Suprapubic skin (tissue), 4 donors: ENCODE measurements at regions not wholly inside any gene's neighbourhood (a gene's known extent, or its start where the extent isn't known, plus 50 kb on each side); places are given as distances from the start of the nearest gene placed in this dataset.

Experiments used
- CTCF ChIP-seq, 2 donors: fragments of 200-600 bp in 1 of 2; fragments of 450-650 bp in 1 of 2; sonication (generic) in 1 of 2; IDR thresholded peaks; one replicate each; pipeline ENCODE4 v1.5.1; 2016 to 2019; ENCODE audit warnings: antibody characterized with exemption in 2 of 2, mild to moderate bottlenecking in 1 of 2, moderate library complexity in 1 of 2
- POLR2A ChIP-seq, 2 donors: fragments of 450-650 bp; IDR thresholded peaks; one replicate each; pipeline ENCODE4 v1.6.1; 2017; ENCODE audit warnings: antibody characterized with exemption in 2 of 2, mild to moderate bottlenecking in 2 of 2, moderate library complexity in 2 of 2
- POLR2AphosphoS5 ChIP-seq, 3 donors: sonication (generic); formaldehyde crosslinking; IDR thresholded peaks; one replicate each; pipeline ENCODE4 v1.6.1; 2017; ENCODE audit warnings: antibody characterized with exemption in 3 of 3

GRCh38 chr14:66244834-66245233 is 241.3 kb upstream of the CCDC196 start:
- TF ChIP-seq CTCF (IDR thresholded peaks at IDR 0.05) (no peak), POLR2AphosphoS5 (IDR thresholded peaks at IDR 0.05) (no peak), POLR2A (IDR thresholded peaks at IDR 0.05) (no peak)
